ENCODE measurements at regions not wholly inside any gene's neighbourhood (a gene's known extent, or its start where the extent isn't known, plus 50 kb on each side); places are given as distances from the start of the nearest gene placed in this dataset.

GRCh38 chr7:156217803-156218202 is 405.5 kb upstream of the SHH start:
- H3K9me1 ChIP-seq (ENCODE audit: insufficient read depth, low read length): no peaks in the 10 kb centered on the region
- no peak for TF ChIP-seq CHD1 (IDR thresholded peaks at IDR 0.05; ENCODE audit: low read depth, low read length)
- TF ChIP-seq NFE2L2 (IDR thresholded peaks at IDR 0.05; ENCODE audit: low read depth, low read length): no peak
- no peak for TF ChIP-seq MXI1 (IDR thresholded peaks at IDR 0.05; ENCODE audit: borderline replicate concordance, low read depth, low read length)
- no peak for TF ChIP-seq MAFK (IDR thresholded peaks at IDR 0.05; ENCODE audit: low read depth, low read length)
- no peak for TF ChIP-seq RAD21 (IDR thresholded peaks at IDR 0.05; ENCODE audit: low read length)
- no peak for TF ChIP-seq CTCF (conservative IDR thresholded peaks at IDR 0.05; ENCODE audit: low read depth, low read length)
- no peak for TF ChIP-seq BHLHE40 (IDR thresholded peaks at IDR 0.05; ENCODE audit: low read depth, low read length)
- TF ChIP-seq CEBPB (IDR thresholded peaks at IDR 0.05; ENCODE audit: low read depth, low read length): no peak
- TF ChIP-seq FOS (IDR thresholded peaks at IDR 0.05; ENCODE audit: low read depth, low read length): no peak
- no peak for TF ChIP-seq ELK1 (IDR thresholded peaks at IDR 0.05; ENCODE audit: borderline replicate concordance, low read depth, low read length)
- DNase-seq (no peak), ATAC-seq (ENCODE audit: low read depth) (no peak)
- no peaks in the 10 kb centered on the region for H3K4me1 ChIP-seq (ENCODE audit: control insufficient read depth, insufficient read depth, low read length)
- no peak overlapping the region for H3K4ac ChIP-seq (ENCODE audit: low read depth, low read length)
- no peak overlapping the region for H2AFZ ChIP-seq (replicated peaks; ENCODE audit: low read length, poor library complexity)
- no peak overlapping the region for H2BK120ac ChIP-seq (ENCODE audit: low read depth, low read length)
- dilution Hi-C loops (cut with HindIII; ENCODE audit: low sequenced_read_pairs, unreplicated experiment) (no loop called here), in situ Hi-C loops (cut with MboI; ENCODE audit: low sequenced_read_pairs) (no loop called here), intact Hi-C loops (cut with micrococcal nuclease) (no loop called here)
- H3K27me3 ChIP-seq (ENCODE audit: control insufficient read depth, insufficient read depth, low read length): no peaks in the 10 kb centered on the region
- H3K56ac ChIP-seq (ENCODE audit: extremely low read depth, insufficient read depth, low read length): no peak overlapping the region
- no peak overlapping the region for H3K23ac ChIP-seq (ENCODE audit: low read depth, low read length)
- H2AK9ac ChIP-seq (replicated peaks; ENCODE audit: low read depth, low read length, poor library complexity): no peak overlapping the region
- H3K79me1 ChIP-seq (ENCODE audit: low read depth in 1 of 2, low read length in 2 of 2): no peaks in the 10 kb centered on the region
- no peak overlapping the region for H4K91ac ChIP-seq (ENCODE audit: insufficient read depth, low read depth, low read length)
- no peak overlapping the region for H4K8ac ChIP-seq (ENCODE audit: low read depth in 2 of 2, low read length in 2 of 2)
- ChIA-PET CTCF (no interaction called here), POLR2A (ENCODE audit: unreplicated experiment) (no interaction called here)
- H3K36me3 ChIP-seq (ENCODE audit: control insufficient read depth, insufficient read depth, low read length): no peaks in the 10 kb centered on the region
- H3K27ac ChIP-seq (ENCODE audit: insufficient read depth, low read length): no peak overlapping the region
- no peak overlapping the region for H3K4me2 ChIP-seq (ENCODE audit: low read depth, low read length)
- no peaks in the 10 kb centered on the region for H4K20me1 ChIP-seq (ENCODE audit: insufficient read depth, low read length)
- H3K14ac ChIP-seq (replicated peaks; ENCODE audit: low read depth, low read length): no peak overlapping the region
- no peak overlapping the region for H3K18ac ChIP-seq (ENCODE audit: low read depth, low read length)
- no peak overlapping the region for H3K4me3 ChIP-seq (ENCODE audit: insufficient read depth, low read depth, low read length)
- H2AK5ac ChIP-seq (ENCODE audit: low read depth, low read length): no peak overlapping the region
- no peak overlapping the region for H2BK15ac ChIP-seq (ENCODE audit: low read depth, low read length)
- peaks cover 41% of the 10 kb centered on the region for H3K9me3 ChIP-seq (ENCODE audit: control insufficient read depth, insufficient read depth, low read length)
- WGBS, 2 experiments (ENCODE audit: extremely low coverage in 2 of 2, insufficient read length in 1 of 2): 18% methylated on average over 2 of the region's 6 CpGs; no CpG with 5 or more reads in 1 of the 2 experiments
- H3K9ac ChIP-seq (ENCODE audit: low read depth, low read length): no peak overlapping the region
- no peak overlapping the region for H4K5ac ChIP-seq (ENCODE audit: low read depth, low read length)
- no peak overlapping the region for H2BK20ac ChIP-seq (ENCODE audit: low read depth, low read length)
- no peak overlapping the region for H2BK5ac ChIP-seq (ENCODE audit: low read depth, low read length, poor library complexity, severe bottlenecking)
- BruUV-seq (replicated peaks): no TSS peak
